HG03097 (cell line): ENCODE measurements at regions not wholly inside any gene's neighbourhood (a gene's known extent, or its start where the extent isn't known, plus 50 kb on each side); places are given as distances from the start of the nearest gene placed in this dataset.
"Not testable (repeated sequence)": the region's sequence is repeated elsewhere in the genome, so short reads cannot be mapped to it uniquely, and the experiment has no call there.

Source experiments
- ATAC-seq: cut with Tn5 transposase; IDR thresholded peaks from one replicate; pipeline ENCODE4 v1.9.1; 2021; ENCODE audit not compliant: unreplicated experiment, low FRiP score

DNA sequence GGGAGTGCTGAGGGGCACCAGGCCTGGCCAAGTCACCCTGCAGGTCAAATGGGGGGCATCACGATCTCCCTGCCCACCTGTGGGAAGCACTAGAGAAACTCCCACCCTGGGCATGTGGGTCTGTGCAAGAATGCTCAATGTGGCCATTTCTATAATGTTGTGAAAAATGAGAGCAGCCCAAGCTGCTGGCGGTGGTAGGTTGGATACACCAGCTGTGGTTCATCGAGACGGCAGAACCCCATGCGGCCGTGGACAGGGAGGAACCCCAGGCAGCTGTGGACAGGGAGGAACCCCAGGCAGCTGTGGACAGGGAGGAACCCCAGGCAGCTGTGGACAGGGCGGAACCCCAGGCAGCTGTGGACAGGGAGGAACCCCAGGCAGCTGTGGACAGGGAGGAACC is 129.1 kb downstream of the BRD1 start:
- not testable (repeated sequence) for ATAC-seq

DNA sequence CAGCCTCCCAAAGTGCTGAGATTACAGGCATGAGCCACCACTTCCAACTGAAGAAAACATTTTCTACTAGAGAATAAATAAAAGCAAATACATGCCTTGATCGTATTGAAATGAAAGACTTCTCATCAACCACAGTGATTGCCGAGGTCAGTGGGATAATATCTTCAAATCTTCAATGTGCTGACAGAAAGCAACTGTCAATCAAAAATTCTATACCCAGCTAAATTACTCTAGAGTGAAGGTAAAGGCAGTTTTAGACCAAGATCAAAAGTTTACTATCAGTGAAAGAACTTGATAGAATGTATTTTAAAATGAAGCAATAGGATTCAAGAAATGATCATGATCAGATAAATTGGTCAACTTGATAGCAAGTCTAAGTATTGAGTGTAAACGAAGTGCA is 130.6 kb downstream of the BRD1 start:
- ATAC-seq, result no peak

GRCh38 chr22:49694462-49695260 is 133.0 kb downstream of the BRD1 start:
- ATAC-seq, result no peak

DNA sequence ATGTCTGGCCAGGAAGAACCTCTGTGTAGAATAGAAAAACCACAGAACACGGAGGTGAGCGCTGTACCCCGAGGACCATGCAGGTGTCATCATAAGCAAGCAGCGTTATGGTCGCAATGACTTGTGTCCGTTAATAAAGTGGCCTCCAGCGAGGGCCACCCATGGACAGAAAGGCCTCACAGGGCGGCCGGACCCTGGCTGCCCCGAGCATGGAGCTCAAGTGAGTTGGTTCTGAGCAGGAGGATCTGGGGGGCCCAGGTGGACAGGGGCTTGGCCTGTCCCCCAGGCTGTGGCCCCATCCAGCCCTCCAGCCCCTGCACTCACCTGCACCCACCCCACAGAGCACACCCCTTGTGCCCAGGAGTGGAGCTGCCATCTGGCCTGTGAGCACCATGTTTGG is 133.8 kb downstream of the BRD1 start:
- no peak for ATAC-seq

GRCh38 chr22:49693416-49693815 is 134.3 kb downstream of the BRD1 start:
- no peak for ATAC-seq

DNA sequence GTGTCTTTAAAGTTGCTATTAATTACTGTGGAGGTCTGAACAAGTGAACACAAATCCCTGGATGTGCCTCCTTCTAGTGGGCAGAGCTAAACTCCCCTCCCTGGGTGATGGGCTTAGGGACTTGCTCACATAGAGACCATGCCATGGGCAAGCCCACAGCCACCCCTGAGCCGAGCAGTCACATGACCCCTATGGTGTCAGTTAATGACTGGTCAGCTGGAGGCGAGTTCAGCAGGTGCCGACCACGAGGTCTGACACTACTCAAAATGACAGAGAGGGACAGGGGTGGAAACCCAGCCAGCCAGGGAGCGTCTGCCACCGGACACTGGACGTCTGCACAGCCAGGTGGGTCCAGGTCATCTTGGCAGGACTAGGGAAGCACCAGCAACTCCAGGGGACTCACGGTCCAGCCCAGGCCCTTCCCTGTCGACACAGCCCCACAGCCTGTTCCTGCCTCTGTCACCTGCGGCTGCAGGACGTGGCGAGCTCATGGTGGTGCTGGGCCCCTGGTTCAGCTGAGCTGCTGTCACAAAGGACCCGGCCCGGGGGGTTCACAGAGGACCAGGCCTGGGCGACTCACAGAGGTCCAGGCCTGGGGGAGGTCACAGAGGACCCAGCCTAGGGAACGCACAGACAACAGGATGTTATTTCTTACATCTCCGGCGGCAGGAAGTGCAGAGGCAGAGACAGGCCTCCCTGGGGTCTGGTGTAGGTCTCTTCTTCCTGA is 135.0 kb downstream of the BRD1 start:
- ATAC-seq, result no peak

GRCh38 chr22:49691256-49691655 is 136.4 kb downstream of the BRD1 start:
- ATAC-seq, result no peak

- ATAC-seq, result no peak
These were observed 137.2 kb downstream of the BRD1 start for GRCh38 chr22:49690454-49690853.

DNA sequence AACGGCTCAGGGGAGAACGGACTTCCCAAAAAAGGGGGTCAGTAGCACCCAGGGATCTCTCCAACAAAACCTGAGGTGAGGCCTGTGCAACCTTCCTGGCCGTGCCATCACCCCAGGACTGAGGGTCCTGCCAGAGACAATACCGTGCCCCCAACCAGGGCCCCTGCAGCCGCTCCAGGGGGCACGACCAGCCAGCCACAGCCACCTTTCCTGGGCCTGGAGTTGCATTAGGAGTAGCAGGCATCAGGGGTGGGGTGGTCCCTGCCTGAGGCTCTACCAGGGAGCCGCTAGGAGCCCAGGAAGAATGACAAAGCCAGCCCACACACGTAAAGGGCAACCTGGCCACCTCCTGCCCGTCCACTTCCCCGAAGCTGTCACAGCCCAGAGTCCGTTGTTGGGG is 137.8 kb downstream of the BRD1 start:
- ATAC-seq, result no peak

GRCh38 chr22:49689255-49689770 is 138.4 kb downstream of the BRD1 start:
- ATAC-seq, result no peak

- no peak for ATAC-seq
These were observed 139.0 kb downstream of the BRD1 start for GRCh38 chr22:49688516-49689254.

GRCh38 chr22:49687786-49688515 is 139.7 kb downstream of the BRD1 start:
- ATAC-seq, result no peak

DNA sequence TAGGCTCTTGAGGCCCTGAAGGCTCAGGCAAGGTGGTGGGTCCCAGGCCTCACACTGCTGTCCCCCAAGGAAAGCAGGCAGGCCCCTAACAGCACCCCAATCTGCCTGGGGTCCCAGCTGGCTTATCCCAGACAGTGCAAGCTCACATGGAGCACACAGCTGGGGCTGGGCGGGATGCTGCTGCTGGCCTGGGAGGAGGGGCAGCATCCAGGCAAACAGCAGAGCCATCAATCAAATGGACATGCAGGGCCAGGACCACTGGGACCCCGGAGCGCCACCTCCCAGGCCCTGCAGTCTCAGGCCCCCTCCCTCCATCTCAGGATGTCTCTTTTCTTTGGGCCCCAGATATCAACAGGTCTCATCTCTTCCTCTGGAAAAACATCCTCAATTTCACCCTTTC is 140.3 kb downstream of the BRD1 start:
- ATAC-seq, result no peak

- no peak for ATAC-seq
These were observed 141.0 kb downstream of the BRD1 start for GRCh38 chr22:49686495-49687219.

DNA sequence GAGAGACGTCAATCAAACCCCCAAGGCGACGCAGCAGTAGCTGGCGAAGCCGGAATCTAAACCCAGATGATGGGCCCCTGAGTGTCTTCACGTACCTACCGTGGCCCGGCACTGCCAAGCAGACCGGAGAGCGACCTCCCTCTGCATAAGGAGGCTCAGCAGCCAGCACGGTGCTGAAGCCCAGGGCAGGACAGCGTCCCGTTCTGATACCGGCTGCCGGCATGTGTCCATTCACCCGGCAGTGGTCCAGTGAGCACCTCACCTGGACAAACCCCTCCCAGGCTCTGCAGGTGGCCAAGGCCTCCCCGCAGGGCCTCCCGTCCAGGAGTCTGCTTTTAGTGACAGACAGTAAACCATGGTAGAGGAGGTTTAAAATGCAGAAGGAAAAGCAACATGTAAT is 142.0 kb downstream of the BRD1 start:
- no peak for ATAC-seq

- ATAC-seq, result no peak
These were observed 142.6 kb downstream of the BRD1 start for GRCh38 chr22:49685116-49685515.

DNA sequence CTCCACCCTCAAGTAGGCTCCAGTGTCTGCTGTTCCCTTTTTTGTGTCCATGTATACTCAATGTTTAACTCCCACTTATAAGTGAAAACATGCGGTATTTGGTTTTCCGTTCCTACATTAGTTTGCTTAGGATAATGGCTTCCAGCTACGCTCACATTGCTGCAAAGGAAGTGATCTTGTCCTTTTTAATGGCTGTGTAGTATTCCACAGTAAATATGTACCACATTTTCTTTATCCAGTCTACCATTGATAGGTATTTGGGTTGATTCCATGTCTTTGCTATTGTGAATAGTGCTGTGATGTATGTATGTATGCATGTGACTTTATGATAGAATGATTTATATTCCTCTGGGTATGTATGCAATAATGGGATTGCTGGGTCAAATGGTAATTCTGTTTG is 144.6 kb downstream of the BRD1 start:
- no peak for ATAC-seq

- ATAC-seq, result not testable (repeated sequence)
These were observed 146.9 kb downstream of the BRD1 start for GRCh38 chr22:49680819-49681218.

DNA sequence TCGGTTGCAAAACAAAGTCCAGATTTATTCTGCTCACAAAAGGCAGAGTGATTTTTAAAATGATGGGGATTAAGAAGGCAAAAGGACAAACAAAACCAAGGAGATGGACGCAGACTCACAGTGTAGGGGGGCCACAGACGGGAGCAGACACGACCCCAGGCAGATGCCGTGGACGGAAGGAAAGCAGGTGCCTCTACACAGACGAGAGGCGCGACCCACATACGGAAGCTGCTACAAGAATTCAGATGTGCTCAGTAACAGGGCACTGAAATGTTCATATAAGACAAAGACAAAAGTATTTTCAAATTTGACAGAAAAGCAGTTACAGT is 148.9 kb downstream of the BRD1 start:
- ATAC-seq, result no peak
